GM19397 (cell line): ENCODE measurements at regions not wholly inside any gene's neighbourhood (a gene's known extent, or its start where the extent isn't known, plus 50 kb on each side); places are given as distances from the start of the nearest gene placed in this dataset.
"Not testable (repeated sequence)": the region's sequence is repeated elsewhere in the genome, so short reads cannot be mapped to it uniquely, and the experiment has no call there.

ENCODE experiments used
- ATAC-seq: cut with Tn5 transposase; IDR thresholded peaks from one replicate; pipeline ENCODE4 v1.9.1; 2021; ENCODE audit warnings: mild to moderate bottlenecking, moderate library complexity; ENCODE audit not compliant: unreplicated experiment

GRCh38 chr9:84501587-84501986 lies 161.0 kb upstream of the SLC28A3 start:
- no peak for ATAC-seq

GRCh38 chr9:84502066-84502465 lies 161.5 kb upstream of the SLC28A3 start:
- no peak for ATAC-seq

- no peak for ATAC-seq
Observed at GRCh38 chr9:84504360-84504759, 163.8 kb upstream of the SLC28A3 start.

GRCh38 chr9:84511651-84512050 lies 157.9 kb upstream of the NTRK2 start:
- ATAC-seq: no peak

GRCh38 chr9:84512493-84512892 lies 157.0 kb upstream of the NTRK2 start:
- ATAC-seq: no peak

GRCh38 chr9:84513473-84513872 lies 156.1 kb upstream of the NTRK2 start:
- no peak for ATAC-seq

GRCh38 chr9:84513979-84514378 lies 155.6 kb upstream of the NTRK2 start:
- no peak for ATAC-seq

- ATAC-seq: no peak
Observed at GRCh38 chr9:84514421-84514820, 155.1 kb upstream of the NTRK2 start.

GRCh38 chr9:84517026-84517425 lies 152.5 kb upstream of the NTRK2 start:
- no peak for ATAC-seq

GRCh38 chr9:84519413-84519812 lies 150.1 kb upstream of the NTRK2 start:
- ATAC-seq: no peak

GRCh38 chr9:84521208-84521607 lies 148.3 kb upstream of the NTRK2 start:
- ATAC-seq: no peak

GRCh38 chr9:84526211-84526610 lies 143.3 kb upstream of the NTRK2 start:
- ATAC-seq: not testable (repeated sequence)

GRCh38 chr9:84527060-84527720 lies 142.3 kb upstream of the NTRK2 start:
- ATAC-seq: not testable (repeated sequence)

GRCh38 chr9:84535973-84536372 lies 133.6 kb upstream of the NTRK2 start:
- not testable (repeated sequence) for ATAC-seq

GRCh38 chr9:84538879-84539278 lies 130.7 kb upstream of the NTRK2 start:
- ATAC-seq: no peak

GRCh38 chr9:84542554-84542953 lies 127.0 kb upstream of the NTRK2 start:
- ATAC-seq: no peak

GRCh38 chr9:84554069-84554664 lies 115.4 kb upstream of the NTRK2 start:
- ATAC-seq: no peak

- no peak for ATAC-seq
Observed at GRCh38 chr9:84556556-84556955, 113.0 kb upstream of the NTRK2 start.

GRCh38 chr9:84557751-84558150 lies 111.8 kb upstream of the NTRK2 start:
- ATAC-seq: no peak

GRCh38 chr9:84563691-84564090 lies 105.8 kb upstream of the NTRK2 start:
- no peak for ATAC-seq

- no peak for ATAC-seq
Observed at GRCh38 chr9:84567805-84568204, 101.7 kb upstream of the NTRK2 start.

GRCh38 chr9:84570482-84571154 lies 98.9 kb upstream of the NTRK2 start:
- no peak for ATAC-seq
